GM18861 (cell line): ENCODE measurements at regions not wholly inside any gene's neighbourhood (a gene's known extent, or its start where the extent isn't known, plus 50 kb on each side); places are given as distances from the start of the nearest gene placed in this dataset.
"Not testable (repeated sequence)": the region's sequence is repeated elsewhere in the genome, so short reads cannot be mapped to it uniquely, and the experiment has no call there.

Experiments
- ATAC-seq: cut with Tn5 transposase; IDR thresholded peaks from one replicate; pipeline ENCODE4 v1.9.1; 2021; ENCODE audit not compliant: unreplicated experiment

DNA sequence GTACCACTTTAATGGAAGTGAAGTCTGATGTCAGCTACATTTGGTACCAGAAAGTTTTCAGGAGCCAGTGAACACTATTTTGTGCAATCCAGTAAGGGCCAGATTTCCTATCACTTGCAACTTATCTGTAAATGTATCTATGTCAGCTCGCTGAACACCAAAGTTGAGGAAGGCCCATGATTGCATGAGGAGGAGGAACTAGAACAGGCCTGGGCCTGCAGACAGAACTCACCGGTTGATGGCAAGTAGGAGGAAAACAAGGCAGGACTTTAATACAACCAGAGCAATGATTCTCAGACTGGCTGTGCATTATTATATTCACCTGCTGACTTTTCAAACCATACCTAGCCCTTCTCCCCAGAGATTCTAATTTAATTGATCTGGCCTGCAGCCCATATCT lies 540.2 kb downstream of the CETN3 start:
- no peak for ATAC-seq

DNA sequence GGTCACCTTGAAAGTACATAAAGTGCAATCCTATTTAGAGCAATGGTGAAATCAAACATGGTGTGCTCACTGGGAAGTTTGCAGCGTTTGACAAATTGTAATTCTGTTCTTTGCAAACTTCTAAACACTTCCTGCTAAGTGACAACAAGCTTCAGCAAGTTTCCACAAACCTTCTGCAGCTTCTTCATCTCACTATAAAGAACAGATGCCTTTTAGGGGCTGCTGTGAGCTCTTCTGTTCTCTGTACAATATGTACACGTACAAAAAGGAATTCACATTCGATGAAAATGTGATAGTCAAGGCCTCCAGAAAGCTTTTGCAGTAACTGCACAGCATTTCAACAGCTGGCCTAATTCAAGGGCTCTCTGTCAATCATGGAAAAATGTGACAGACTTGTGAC lies 543.1 kb downstream of the CETN3 start:
- ATAC-seq: no peak

- ATAC-seq: no peak
These were observed 544.6 kb downstream of the CETN3 start for GRCh38 chr5:89864941-89865340.

GRCh38 chr5:89857790-89858189 lies 551.8 kb downstream of the CETN3 start:
- no peak for ATAC-seq

DNA sequence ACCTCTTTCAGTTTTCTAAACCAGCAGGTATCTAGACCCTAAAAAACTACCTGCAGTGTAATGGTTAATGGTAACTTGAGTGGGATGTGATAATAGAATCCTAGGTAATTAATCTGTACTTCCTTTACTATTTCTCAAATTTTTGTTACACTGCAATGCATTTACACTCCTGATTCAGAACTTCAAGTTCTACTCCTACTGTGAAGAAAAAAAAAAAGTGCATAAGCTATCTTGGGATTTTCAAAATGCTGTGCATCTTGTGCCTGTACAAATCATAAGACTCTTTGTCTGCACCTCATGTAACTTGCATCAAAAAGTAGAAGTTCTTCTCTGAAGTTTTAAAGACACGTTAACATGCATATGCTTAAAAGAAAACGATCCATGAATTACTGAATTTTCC lies 554.1 kb downstream of the CETN3 start:
- no peak for ATAC-seq

DNA sequence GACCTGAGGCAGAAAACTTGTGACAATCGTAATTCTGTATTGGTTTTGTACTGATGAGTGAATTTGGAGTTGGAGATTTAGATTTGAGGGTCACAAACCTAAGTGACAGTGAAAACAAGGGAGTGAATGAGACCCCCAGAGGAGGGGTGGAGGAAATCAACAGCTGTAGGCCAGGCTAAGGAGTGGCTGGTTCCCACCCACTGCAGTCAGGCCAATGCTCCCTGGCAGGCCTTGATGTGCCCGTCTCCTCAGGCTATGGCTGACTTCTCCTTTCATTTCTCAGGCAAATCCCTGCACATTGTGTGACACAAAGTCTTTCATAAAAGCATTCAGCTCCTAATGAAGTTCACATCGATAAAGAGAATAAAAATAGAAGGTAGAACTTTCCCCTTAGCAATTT lies 557.6 kb downstream of the CETN3 start:
- no peak for ATAC-seq

GRCh38 chr5:89850513-89850865 lies 559.1 kb downstream of the CETN3 start:
- ATAC-seq: no peak

- ATAC-seq: no peak
These were observed 559.6 kb downstream of the CETN3 start for GRCh38 chr5:89849830-89850512.

DNA sequence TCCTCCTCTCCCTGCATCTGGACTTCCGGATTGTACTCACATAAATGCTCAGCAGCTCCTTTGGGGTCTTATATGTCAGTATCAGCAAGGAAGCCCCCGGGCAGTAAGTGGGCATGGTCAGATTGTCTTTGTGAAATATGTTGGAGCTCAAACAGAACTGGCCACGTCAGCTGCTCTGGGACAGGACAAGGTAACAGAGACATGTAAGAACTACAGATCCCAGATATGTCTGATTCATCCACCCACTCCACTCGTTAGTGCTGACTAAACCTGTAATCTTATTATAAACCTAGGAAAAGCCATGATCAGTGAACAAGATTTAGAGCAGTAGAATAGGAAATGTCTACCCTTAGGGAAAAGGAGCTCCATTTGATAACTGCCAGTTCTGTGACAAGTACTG lies 561.8 kb downstream of the CETN3 start:
- no peak for ATAC-seq

GRCh38 chr5:89844548-89844947 lies 565.0 kb downstream of the CETN3 start:
- no peak for ATAC-seq

- no peak for ATAC-seq
These were observed 567.0 kb downstream of the CETN3 start for GRCh38 chr5:89842531-89842930.

DNA sequence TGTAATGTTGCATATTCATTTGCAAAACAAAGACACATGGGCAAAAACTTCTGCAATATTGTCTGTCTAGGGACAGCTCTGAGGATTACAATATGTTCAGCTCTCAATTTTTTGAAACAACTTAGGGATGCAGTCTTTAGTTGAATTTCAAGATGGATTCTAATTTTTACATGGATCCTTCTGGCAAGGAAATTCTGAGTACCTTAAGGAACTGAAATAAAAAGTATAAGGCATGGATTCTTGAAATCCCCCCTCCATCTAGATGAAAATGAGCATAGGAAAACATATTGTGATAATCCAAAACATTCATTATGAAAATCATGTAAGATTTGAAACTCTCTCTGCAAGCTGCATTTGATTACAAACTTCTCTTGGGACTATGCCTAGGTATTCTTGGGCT lies 568.6 kb downstream of the CETN3 start:
- no peak for ATAC-seq

DNA sequence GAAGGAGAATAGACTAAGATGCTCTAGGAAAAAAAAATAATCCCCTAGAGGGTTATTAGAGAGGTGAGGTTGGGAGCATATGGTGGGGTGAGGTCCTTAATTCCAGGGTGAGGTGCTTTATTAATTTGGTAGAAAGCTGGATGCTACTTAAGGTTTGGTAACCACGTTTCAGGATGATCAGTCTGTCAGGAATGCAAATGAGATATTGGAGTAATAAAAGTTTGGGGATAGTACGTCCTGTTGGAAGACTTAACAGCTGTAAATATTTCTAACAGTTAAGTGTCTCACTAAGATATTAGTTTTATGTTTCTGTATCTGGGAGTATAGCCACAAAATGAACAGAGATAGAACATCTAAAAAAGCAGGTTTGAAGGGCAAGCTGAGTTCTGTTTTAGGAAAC lies 578.9 kb downstream of the CETN3 start:
- no peak for ATAC-seq

DNA sequence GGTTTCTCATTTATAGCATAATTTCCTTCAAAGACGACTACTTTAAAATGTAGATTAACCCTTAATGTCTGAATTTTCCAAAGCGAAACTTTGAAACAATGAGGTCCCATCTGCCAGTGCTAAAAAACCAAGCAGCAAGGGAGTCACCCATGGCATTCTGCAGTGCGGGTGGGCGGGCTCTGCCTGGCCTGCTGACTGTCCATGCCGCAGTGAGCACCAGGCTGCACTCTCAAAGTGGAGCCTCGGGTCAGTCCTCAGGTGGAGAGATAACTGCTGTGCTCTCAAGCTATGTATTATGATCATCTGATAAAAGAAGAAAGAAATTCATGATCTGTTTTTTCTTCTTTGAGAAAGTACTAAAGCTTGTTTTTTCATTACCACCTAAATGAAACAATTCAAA lies 581.6 kb downstream of the CETN3 start:
- ATAC-seq: no peak

GRCh38 chr5:89827359-89827758 lies 582.2 kb downstream of the CETN3 start:
- ATAC-seq: no peak

DNA sequence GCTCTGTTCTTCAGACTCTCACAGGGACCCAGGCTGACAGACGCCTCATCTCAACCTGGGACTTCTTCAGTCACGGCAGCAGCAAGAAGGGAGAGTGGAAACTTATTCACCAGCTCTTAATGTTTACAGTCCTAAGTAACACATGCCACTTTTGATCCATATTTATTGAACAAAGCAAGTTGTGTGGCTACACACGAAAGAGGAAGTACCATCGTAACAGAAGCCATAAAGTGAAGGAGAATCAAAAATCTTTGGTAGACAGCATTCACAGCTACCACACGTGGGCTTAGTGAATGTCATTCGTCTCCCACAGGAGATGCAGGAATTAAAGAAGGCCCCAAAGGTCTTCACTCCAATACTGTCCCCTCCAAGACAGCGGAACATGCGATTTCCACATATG lies 582.6 kb downstream of the CETN3 start:
- no peak for ATAC-seq

- no peak for ATAC-seq
These were observed 586.5 kb downstream of the CETN3 start for GRCh38 chr5:89823046-89823445.

DNA sequence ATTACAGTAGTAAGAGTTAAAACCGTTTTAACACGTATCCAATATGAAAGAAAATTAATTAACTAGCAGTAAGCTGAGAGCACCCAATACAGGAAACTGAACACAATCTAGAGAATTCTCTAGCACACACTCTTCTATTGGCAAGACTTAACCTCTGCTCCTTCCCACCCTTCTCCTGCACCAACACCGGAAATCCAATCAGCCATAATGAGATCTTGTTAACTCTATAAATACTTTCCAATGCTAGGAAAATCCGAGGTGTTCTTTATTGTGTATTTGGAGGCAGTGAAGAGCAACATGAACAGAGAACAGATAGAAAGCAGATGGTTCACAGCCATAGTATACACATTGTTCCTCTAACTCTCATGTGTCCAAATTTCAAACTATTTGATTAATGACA lies 591.7 kb downstream of the CETN3 start:
- no peak for ATAC-seq

GRCh38 chr5:89816038-89816437 lies 593.5 kb downstream of the CETN3 start:
- no peak for ATAC-seq

DNA sequence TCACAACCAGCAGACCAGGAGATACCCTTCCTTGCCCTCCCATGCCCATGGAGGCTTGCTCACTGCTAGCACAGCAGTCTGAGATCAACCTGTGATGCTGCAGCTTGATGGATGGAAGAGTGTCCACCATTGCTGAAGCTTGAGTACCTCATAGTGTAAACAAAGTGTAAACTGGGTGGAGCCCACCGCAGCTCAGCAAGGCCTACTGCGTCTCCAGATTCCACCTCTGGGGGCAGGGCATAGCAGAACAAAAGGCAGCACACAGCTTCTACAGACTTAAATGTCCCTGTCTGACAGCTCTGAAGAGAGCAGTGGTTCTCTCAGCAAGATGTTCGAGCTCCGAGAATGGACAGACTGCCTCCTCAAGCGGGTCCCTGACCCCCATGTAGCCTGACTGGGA lies 608.8 kb downstream of the CETN3 start:
- not testable (repeated sequence) for ATAC-seq

GRCh38 chr5:89794504-89794903 lies 615.1 kb downstream of the CETN3 start:
- ATAC-seq: not testable (repeated sequence)

DNA sequence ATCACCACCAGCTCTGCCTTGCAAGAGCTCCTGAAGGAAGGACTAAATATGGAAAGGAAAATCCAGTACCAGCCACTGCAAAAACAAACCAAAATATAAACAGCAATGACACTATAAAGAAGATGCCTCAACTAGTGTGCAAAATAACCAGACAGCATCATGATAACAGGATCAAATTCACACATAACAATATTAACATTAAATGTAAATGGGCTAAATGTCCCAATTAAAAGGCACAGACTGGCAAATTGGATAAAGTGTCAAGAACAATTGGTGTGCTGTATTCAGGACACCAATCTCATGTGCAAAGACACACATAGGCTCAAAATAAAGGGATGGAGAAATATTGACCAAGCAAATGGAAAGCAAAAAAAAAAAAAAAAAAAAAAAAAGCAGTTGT lies 629.8 kb downstream of the CETN3 start:
- not testable (repeated sequence) for ATAC-seq

- ATAC-seq: no peak
These were observed 631.8 kb downstream of the CETN3 start for GRCh38 chr5:89777758-89778157.

DNA sequence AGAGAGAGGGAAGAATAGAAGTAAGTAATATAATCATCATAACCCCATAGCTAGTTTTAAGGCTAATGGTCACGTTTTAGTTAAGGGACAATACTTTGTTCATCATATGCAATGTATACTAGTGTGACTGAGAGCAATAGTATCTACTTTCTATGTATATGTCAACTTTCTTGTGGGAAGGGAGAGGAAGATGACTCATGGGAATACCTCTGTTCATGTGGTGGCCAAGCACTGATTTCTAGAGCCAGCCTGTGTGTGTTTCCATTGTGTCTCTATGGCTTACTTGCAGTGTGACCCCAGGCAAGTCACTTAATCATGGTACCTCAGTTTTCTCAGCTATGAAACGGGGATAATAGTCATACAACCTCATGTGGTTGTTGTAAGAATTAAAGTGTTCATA lies 639.6 kb downstream of the CETN3 start:
- no peak for ATAC-seq
